BE2C (cell line): ENCODE measurements at regions not wholly inside any gene's neighbourhood (a gene's known extent, or its start where the extent isn't known, plus 50 kb on each side); places are given as distances from the start of the nearest gene placed in this dataset.

Experiments used
- DNase-seq: peaks from one replicate; pipeline ENCODE4 v3.0.0-alpha.2; 2020
- H3K27me3 ChIP-seq: fragments of 250-450 bp; sonication (Bioruptor Pico); 2 replicates; pipeline ENCODE4 v1.5.1; 2020; ENCODE audit warnings: mild to moderate bottlenecking
- H3K36me3 ChIP-seq: fragments of 250-450 bp; sonication (Bioruptor Pico); 2 replicates; pipeline ENCODE4 v1.5.1; 2020; ENCODE audit warnings: mild to moderate bottlenecking
- H3K4me1 ChIP-seq: fragments of 250-450 bp; sonication (Bioruptor Pico); 2 replicates; pipeline ENCODE4 v1.5.1; 2020
- H3K4me3 ChIP-seq: 2 replicates; pipeline ENCODE4 v1.5.1; 2011; ENCODE audit warnings: low read depth, low read length
- H3K9me3 ChIP-seq: fragments of 250-450 bp; sonication (Bioruptor Pico); 2 replicates; pipeline ENCODE4 v1.5.1; 2020
- TF ChIP-seq, protein P1 (sequence below): IDR thresholded peaks from 2 replicates; pipeline ENCODE4 v1.5.1; 2012; ENCODE audit warnings: mild to moderate bottlenecking, low read depth, low read length

- H3K4me1 ChIP-seq: no peaks in the 10 kb centered on the region
- no peak overlapping the region for H3K4me3 ChIP-seq
- no peaks in the 10 kb centered on the region for H3K36me3 ChIP-seq
- no peaks in the 10 kb centered on the region for H3K9me3 ChIP-seq
- H3K27me3 ChIP-seq: no peaks in the 10 kb centered on the region
- TF ChIP-seq, protein P1, sequence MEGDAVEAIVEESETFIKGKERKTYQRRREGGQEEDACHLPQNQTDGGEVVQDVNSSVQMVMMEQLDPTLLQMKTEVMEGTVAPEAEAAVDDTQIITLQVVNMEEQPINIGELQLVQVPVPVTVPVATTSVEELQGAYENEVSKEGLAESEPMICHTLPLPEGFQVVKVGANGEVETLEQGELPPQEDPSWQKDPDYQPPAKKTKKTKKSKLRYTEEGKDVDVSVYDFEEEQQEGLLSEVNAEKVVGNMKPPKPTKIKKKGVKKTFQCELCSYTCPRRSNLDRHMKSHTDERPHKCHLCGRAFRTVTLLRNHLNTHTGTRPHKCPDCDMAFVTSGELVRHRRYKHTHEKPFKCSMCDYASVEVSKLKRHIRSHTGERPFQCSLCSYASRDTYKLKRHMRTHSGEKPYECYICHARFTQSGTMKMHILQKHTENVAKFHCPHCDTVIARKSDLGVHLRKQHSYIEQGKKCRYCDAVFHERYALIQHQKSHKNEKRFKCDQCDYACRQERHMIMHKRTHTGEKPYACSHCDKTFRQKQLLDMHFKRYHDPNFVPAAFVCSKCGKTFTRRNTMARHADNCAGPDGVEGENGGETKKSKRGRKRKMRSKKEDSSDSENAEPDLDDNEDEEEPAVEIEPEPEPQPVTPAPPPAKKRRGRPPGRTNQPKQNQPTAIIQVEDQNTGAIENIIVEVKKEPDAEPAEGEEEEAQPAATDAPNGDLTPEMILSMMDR: no peak
- no peak for DNase-seq
Observed at GRCh38 chr9:36746415-36746814, 173.7 kb downstream of the MELK start.

GRCh38 chr9:36748322-36748899 lies 175.7 kb downstream of the MELK start:
- H3K9me3 ChIP-seq: no peaks in the 10 kb centered on the region
- DNase-seq: no peak
- H3K4me3 ChIP-seq: no peak overlapping the region
- H3K27me3 ChIP-seq: no peaks in the 10 kb centered on the region
- no peaks in the 10 kb centered on the region for H3K36me3 ChIP-seq
- no peaks in the 10 kb centered on the region for H3K4me1 ChIP-seq
- TF ChIP-seq, protein P1: no peak

DNA sequence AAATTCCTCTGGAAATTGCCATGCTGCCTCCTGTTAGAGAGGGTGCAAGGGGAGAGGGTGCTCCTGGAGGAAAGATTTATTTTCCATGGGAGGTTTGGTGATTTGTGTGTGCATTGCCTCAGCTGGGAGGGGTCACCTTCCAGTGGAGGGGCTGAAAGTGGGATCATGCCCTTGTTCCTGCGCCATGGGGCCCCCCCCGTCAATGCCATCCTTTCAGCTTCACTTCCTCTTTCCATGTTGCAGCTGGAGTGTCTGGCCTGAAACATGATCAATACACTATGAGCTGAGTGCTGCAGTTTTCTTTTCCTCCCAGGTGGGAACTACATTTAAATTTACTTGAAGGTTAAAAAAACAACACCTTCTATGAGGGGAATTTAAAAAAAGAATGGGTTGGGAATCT lies 176.8 kb downstream of the MELK start:
- no peaks in the 10 kb centered on the region for H3K27me3 ChIP-seq
- TF ChIP-seq, protein P1: no peak

GRCh38 chr9:36750630-36751029 lies 177.9 kb downstream of the MELK start:
- DNase-seq: no peak
- Histone ChIP-seq H3K4me3 (no peak overlapping the region), H3K36me3 (no peaks in the 10 kb centered on the region), H3K27me3 (no peaks in the 10 kb centered on the region), H3K9me3 (no peaks in the 10 kb centered on the region), H3K4me1 (no peaks in the 10 kb centered on the region)
- TF ChIP-seq, protein P1: no peak

More for the DNA sequence above, 176.8 kb downstream of the MELK start:
- no peak overlapping the region for H3K4me3 ChIP-seq
- H3K4me1 ChIP-seq: no peaks in the 10 kb centered on the region
- DNase-seq: no peak
- H3K36me3 ChIP-seq: no peaks in the 10 kb centered on the region
- H3K9me3 ChIP-seq: no peaks in the 10 kb centered on the region

DNA sequence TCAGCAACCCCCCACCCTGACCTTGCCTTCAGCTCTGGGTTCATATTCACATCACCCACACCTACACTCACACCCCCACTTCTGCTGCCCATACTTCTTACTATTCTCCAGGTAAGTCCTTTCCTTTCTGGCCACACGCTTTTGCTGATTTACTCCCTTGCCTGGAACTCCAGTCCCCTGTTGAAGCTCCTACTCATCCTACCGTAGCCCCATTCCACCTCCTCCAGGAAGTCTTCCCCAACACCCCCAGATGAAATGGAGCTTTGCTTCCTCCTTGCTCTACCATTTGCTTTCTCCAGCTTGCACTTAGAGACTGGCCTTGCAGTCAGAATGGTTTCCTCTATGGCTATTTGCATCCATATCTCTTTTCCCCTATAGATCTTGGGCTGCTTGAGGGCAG lies 182.3 kb downstream of the MELK start:
- Histone ChIP-seq H3K36me3 (no peaks in the 10 kb centered on the region), H3K27me3 (no peaks in the 10 kb centered on the region), H3K4me1 (no peaks in the 10 kb centered on the region; the same call in 1 of the 2 replicates), H3K9me3 (no peaks in the 10 kb centered on the region), H3K4me3 (no peak overlapping the region)
- DNase-seq: no peak
- TF ChIP-seq, protein P1: no peak

DNA sequence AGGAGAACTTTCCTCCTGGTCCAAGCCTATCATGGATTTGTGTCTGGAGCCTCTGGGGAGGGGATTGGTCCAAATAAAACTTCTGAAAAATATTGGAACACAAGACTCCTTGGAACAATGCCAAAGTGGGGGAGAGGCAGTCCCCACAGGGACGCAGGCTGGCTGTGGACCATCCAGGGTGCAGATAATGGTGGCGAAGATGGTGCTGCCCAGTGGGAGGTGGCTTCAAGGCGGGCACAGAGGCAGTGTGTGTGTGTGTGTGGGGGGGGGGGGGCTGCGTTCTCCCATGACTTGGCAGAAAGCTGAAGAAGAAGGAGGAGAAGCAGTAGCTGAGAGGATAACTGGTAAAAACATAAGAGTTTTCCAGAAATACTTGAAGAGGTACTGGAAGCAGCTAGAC lies 186.4 kb downstream of the MELK start:
- Histone ChIP-seq H3K36me3 (no peaks in the 10 kb centered on the region), H3K4me1 (peaks cover 6% of the 10 kb centered on the region; the same call in 1 of the 2 replicates), H3K9me3 (no peaks in the 10 kb centered on the region), H3K27me3 (no peaks in the 10 kb centered on the region), H3K4me3 (no peak overlapping the region)
- TF ChIP-seq, protein P1: no peak
- DNase-seq: peak; percentile 22
